NCI-H82 treated with DMSO at 0.1 percent for 48 hours (cell line): ENCODE measurements at regions not wholly inside any gene's neighbourhood (a gene's known extent, or its start where the extent isn't known, plus 50 kb on each side); places are given as distances from the start of the nearest gene placed in this dataset.

Source experiments
- DNase-seq: peaks from one replicate; lab custom pipeline; 2025; ENCODE audit not compliant: unreplicated experiment; lab: John Stamatoyannopoulos, UW

DNA sequence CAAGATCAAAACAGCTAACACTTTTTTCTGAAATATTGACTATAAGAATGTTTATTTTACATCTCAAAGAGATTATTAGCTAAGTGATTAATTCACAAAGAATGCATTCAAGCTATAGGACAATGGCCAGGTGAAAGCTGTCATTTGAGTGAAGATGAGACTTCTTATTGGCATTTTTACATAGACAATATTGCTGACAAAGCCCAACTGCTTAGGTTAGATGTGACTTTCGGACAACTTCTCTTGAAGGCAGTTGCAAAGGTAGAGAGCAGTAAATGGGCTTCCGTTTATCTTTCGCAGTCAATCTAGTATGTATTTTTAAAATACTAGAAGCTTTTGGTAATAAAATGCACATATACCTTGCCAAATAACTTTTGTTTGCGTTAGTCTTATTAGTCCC, 1041.3 kb downstream of the AMY1C start:
- no peak for DNase-seq

DNA sequence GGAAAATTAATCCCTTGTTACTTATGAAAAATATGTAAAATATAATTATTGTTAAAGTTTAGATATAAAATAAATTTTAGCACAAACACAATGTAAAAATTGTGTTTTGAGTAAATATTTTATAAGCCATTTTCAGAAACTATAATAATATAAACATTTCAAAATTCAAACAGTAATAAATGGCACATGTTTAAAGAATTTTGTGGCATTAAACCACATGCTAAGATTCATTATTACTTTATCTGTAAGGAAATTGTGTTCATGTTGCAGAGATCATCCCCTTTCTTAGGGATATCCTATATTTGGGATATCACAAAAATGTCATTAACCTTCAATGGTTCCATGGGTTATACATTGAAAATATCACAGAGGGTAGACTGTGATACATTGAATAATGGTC, 1044.3 kb downstream of the AMY1C start:
- no peak for DNase-seq

DNA sequence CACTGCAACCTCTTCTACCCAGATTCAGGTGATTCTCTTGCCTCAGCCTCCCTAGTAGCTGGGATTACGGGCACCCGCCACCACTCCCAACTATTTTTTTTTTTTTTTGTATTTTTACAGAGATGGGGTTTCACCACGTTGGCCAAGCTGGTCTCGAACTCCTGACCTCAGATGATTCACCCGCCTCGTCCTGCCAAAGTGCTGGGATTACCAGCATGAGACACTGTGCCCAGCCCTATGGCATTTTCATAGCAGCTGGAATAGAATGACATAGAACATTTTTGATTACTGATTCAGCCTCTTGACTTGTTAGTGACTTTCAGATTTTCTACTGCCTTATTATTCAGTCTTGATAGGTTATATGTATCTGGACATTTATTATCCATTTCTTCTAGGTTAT, 1046.2 kb downstream of the AMY1C start:
- no peak for DNase-seq

DNA sequence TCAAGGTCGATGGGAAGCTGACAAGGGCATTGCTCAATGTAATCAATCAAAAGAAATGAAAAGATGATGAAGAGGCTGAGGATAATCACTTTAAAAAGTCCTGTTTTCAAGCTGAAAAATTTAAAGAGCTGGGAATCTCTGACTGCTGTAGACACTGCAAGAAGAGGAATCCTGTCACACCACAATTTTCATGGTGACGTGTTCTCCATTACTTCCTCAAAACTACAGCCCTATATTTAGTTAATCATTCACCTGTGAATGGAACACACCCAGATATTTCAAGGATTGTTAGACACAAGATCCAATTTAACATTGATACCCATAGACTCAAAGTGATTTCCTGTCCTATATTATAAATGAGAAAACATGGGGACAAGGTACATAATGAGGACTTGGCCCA, 1048.3 kb downstream of the AMY1C start:
- DNase-seq, result no peak

DNA sequence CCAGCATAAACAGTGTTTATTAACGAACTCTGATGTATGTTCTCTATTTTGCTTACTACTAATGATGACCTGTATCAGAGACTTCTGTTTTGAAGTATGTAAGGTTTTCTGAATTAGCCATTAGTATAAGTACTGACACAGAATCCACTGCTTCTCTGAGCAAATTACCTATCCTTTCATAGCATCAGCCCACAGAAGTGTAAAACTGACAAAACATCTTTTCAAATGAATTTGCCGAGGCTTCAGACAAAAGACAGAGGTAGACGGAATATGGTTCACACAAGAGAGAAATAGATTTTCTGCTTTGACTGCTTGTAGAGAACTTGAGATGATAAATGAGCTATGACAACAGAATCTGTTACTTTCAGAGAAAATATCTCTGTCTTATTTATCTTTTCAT, 1051.6 kb downstream of the AMY1C start:
- DNase-seq, result no peak

DNA sequence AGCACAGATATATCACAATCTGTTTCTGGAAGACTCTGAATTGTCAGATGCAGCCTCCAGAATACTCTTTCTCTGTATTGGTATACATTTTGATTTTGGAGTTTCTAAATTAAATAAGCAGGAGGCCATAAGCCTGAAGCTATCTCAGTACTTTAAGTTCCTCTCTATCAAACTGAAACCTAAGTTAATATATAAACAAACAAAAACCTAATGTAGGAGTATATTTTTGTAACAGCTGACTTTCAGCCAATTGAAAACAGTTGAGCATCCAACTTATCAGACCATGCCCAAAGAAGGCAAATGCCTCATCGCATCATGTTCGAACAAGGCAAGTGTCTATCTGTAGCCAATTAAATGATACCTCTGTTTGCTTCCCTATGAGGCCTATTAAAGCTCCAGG, 1054.4 kb downstream of the AMY1C start:
- no peak for DNase-seq

DNA sequence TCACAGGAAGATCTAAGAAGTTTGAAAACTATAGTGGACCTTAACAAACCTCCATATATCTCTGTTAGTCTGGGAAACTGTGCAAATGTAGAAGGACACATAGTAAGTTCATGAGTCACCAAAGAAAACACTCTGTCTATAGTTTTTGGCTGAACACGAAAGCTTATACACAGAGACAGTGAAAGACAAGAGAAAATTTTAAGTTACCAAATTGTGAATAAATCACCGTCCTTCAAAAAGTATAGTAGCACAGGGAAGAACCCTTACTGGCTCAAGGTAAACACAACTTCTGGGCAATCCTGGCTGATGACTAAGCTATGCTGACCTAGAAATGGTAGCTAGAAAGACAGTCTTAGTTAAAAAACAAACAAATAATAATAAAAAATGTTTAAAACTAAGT, 1057.9 kb downstream of the AMY1C start:
- no peak for DNase-seq

DNA sequence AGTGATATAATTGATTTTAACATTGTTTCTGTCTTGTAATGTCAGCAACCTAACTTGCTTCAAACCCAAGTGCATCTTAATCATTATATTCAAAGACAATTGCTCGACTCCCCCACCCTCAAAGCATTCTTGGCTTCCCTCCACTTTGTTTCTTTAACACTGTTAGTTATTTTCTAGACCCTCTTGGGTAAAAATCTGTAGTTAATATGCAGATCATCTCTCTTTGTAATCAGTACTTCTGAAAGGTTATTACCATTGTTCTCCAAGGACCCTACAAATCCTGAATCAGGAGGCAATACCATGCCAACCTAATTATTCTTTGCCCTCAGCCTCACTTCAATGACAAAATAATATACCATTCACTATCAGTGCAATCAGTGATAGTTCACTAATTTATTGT, 1075.7 kb downstream of the AMY1C start:
- no peak for DNase-seq

DNA sequence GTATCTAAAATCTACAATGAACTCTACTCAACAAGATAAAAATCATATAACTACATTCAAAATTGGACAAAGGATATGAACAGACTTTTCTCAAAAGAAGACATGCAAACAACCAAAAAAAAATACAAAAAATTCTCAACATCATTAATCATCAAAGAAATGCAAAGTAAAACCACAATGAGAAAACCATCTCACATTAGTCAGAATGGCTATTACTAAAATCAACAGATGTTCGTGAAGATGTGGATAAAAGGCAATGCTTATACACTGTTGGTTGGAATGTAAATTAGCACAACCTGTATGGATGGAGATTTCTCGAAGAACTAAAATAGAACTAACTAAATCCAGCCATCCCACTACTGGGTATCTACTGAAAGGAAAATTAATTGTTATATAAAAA, 1080.8 kb downstream of the AMY1C start:
- DNase-seq, result no peak

DNA sequence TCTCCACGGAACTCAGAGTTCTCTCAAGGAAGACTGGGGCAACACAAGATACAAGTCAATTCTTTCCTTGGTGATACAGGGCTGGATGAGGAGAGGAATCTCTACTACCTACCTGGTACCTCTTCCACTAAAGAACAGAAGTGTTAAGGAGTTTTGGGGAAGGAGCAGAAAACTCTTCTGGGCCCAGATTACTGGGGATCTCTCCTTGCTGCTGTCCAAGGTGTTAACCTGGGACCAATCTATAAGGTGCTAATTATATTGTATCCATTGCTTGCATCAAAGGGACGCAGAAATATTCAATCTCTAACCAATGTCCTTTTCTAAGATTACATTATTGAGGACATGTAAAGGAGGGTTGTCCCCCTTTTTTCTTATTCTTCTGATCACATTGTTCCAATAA, 1102.5 kb downstream of the AMY1C start:
- no peak for DNase-seq

DNA sequence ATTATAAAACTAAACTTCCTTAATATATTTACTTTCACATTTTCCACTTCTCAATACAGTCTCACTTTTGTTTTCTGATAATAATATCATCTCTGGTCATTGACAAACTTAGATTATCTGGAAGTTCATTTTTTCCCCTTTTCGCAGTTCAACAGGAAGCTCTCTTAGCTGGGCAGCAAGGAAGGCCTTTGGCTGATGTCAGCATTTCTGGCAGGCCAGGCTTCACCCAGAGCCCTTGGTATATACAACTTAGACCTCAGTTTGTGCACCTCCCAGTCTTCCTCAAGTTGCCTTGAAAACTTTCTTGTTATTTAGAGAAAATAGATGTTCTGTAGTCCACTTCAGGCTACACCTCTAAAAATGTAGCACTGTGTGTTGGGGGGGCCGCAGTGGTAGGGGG, 1103.6 kb downstream of the AMY1C start:
- DNase-seq, result no peak

DNA sequence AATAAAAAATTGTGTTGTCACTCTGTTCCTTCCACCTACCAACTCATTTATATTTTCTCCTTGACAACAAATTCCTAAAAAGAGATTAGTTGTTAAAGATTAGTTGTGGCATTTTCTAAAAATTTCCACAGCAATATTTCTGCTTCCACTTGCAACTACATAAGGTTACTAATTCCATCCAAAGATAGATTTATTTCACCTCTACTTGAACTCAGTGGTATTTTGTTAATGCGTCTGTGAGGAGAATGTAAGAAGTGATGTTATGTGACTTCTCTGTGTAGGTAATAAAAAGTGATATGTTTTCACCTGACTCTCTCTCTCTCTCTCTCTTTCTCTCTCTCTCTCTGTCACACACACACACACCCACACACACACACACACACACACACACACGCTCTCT, 1104.8 kb downstream of the AMY1C start:
- DNase-seq, result no peak

DNA sequence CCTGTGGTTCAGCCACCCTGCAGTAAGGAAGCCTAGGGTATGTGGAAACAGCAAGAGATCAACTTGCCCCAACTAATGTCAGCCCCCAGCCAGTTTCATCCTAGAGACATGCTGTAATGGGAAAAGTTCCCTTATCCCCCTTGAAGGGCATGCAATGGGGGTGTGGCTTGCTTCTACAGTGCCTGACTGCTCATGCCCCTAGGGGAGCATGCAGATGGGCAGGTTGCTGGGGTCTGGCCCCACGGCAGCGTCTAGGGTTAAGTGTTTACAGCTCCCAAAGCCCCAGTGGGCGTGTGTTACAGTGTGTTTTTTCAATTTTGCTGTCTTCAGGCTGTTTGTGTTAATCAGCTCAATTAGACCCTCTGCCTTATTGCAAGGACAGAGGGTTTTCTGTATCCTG, 1105.9 kb downstream of the AMY1C start:
- no peak for DNase-seq

DNA sequence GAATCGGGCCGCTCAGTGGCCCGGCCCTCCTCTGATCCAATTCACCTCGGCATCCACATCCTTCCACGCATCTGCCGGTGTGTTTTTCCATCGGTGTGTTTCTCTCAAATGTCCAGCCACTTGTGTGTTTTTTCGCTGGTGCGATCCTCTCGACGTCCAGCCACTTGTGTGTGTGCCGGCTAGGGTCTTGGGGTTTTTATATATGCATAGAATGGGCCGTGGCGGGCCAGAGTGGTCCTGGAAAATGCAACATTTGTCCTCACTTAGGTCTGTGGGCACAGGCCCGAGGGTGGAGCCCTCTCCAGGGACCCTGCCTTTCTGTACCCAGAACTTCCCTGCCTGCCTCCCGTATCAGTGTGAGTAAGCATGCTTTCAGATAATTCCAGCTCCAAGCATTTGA, 1106.4 kb downstream of the AMY1C start:
- DNase-seq, result no peak

DNA sequence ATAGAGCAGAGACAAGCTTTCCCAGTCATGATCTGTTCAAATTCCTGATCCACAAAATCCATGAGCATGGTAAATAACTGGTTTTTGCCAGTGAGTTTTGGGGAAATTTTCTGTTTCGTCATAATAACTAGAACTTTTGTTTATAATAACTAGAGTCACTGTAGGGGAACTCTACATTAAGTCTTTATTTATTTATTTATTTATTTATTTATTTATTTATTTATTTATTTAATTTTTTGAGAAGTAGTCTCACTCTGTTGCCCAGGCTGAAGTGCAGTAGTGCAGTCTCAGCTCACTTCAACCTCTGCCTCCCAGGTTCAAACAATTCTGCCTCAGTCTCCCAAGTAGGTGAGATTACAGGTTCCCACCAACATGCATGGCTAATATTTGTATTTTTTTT, 1106.8 kb downstream of the AMY1C start:
- DNase-seq, result no peak

DNA sequence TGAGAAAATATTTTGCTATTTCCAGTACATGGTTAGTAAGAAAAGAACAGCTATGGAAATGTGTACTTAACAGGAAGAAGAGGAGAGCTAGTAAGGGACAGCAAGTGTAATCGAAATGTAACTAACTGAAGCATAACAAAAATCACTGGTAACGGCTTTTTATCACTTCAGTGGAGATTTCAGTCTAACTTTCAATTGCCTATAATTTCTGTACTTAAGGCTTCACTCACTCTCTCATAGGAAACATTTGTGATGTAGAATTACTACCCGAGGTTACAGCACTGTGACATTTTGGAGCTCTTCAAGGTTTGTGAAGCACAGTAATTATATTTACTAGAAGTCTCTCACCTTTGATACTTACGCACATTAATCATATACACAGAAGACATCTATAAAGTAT, 1119.1 kb downstream of the AMY1C start:
- DNase-seq, result no peak

DNA sequence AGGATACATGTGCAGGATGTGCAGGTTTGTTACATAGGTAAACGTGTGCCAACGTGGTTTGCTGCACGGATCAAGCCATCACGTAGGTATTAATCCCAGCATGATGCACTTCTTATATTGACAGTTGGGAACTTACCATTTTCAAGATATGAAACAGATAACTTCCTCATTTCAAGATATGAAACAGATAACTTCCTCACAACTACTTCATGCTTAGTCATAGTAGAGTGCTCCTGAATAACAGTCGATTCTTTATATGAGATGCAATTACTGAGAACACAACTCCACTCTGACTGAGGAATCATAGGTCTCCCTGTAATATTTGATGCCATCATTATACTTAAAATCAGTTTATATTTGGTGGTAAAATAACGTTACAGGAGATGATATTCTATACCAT, 1124.3 kb downstream of the AMY1C start:
- no peak for DNase-seq

DNA sequence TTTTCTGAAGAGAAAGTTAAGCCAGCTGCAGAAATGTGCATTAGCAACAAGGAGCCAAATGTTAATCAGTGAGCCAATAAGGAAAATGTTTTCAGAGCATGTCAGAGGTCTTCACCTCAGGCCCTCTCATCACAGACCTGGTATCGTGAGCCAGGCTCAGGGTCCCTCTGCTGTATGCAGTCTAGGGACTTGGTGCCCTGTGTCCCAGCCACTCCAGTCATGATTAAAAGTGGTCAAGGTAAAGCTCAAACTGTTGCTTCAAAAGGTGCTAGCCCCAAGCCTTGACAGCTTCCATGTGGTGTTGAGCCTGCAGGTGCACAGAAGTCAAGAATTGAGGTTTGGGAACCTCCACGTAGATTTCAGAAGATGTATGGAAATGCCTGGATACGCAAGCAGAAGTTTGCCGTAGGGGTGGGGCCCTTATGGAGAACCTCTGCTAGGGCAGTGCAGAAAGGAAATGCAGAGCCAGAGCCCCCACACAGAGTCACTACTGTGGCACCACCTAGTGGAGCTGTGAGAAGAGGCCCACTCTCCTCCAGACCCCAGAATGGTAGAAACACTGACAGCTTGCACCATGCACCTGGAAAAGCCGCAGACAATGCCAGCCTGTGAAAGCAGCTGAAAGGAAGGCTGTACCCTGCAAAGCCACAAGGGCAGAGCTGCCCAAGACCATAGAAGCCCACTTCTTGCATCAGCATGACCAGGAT, 1128.7 kb downstream of the AMY1C start:
- no peak for DNase-seq

DNA sequence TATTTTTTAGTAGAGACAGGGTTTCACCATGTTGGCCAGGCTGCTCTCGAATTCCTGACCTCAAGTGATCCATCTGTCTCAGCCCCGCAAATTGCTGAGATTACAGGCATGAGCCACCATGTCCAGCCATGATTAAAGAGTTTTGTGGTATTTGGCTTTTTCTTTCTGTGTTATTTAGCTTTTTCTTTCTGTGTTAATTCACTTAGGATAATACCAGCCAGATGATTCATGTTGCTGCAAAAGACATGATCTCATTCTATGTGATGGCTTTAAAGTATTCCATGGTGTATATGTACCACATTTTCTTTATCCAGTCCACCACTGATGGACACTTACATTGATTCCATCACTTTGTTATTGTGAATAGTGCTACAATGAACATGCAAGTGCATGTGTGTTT, 1135.2 kb downstream of the AMY1C start:
- no peak for DNase-seq

DNA sequence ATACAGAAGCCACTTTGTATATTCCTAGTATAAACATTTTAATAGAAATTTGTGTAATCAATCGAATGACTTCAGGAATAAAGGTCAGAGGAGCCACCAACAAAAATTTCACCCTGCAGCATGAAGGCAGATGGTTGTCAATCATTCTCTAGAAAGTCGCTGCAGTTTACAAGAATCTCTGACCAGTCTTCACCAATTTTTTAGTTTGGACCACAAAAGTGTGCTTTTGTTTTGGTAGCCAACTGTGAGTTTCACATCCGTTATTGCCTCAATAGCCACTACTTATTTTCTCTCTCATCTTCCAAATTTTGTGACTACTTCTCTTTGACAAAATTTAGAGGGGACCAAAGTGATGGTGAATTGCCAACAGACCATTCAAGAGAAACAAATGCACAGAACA, 1155.6 kb downstream of the AMY1C start:
- DNase-seq, result no peak

DNA sequence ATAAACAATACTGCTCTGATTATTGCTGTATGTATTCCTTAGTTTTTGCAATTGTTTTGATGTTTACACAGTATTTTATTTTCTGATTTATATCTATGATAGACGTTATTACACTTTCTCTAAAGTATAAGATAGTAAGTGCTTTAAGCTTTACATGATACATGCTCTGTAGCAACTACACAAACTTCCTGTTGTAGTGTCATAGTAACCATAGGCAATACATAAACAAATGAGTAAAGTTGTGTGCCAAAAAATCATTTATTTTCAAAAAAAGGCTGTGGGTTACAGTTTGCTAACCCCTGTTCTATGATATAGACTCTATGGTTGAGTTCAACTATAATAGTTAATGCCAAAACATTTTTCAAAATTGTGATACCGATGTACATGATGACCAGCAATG, 1156.4 kb downstream of the AMY1C start:
- no peak for DNase-seq

DNA sequence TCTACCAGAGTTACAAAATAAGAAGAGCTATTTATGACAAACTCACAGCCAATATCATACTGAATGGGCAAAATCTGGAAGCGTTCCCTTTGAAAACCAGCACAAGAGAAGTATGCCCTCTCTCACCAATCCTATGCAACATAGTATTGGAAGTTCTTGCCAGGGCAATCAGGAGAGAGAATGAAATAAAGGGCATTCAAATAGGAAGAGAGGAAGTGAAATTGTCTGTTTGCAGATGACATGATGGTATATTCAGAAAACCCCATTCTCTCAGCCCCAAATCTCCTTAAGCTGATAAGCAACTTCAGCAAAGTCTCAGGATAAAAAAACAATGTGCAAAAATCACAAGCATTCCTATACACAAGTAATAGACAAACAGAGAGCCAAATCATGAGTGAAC, 1169.5 kb downstream of the AMY1C start:
- DNase-seq, result no peak

DNA sequence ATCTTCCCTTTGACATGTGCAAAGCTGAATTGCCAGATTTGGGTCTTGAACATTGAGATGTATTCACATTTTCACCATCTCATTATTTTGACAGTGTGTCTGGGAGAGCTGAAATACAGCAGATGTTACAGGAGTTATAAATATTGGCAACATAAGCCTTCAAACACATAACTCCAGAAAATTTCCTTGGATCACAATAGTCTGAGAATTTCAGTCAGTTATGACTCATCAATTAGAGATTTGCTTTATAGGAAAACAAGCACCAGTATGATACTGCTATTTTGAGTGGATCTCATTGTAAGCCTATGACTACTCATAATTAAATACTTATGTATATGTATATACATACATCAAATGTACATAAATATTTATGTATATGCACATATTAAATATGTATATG, 1171.8 kb downstream of the AMY1C start:
- DNase-seq, result no peak

DNA sequence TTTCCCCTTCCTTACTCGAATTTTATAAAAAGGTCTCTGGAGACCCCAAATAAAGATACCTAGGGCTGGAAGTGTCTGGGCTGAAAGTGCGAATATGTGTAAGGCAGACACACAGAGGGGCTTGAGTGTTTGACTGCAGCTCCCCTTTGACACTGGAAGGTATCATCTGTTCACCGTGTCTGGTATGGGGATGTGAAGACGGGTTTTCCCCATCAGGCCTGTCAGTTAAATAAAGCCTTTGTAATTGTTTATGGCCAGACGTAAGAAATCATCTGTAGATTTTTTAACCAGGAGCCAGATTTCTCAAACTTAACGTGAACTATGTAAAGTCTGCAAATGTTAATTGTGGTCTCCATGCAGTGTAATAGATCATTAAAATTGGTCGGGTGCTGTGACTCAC, 1173.4 kb downstream of the AMY1C start:
- DNase-seq, result no peak
